ENCODE measurements at regions not wholly inside any gene's neighbourhood (a gene's known extent, or its start where the extent isn't known, plus 50 kb on each side); places are given as distances from the start of the nearest gene placed in this dataset.

DNA sequence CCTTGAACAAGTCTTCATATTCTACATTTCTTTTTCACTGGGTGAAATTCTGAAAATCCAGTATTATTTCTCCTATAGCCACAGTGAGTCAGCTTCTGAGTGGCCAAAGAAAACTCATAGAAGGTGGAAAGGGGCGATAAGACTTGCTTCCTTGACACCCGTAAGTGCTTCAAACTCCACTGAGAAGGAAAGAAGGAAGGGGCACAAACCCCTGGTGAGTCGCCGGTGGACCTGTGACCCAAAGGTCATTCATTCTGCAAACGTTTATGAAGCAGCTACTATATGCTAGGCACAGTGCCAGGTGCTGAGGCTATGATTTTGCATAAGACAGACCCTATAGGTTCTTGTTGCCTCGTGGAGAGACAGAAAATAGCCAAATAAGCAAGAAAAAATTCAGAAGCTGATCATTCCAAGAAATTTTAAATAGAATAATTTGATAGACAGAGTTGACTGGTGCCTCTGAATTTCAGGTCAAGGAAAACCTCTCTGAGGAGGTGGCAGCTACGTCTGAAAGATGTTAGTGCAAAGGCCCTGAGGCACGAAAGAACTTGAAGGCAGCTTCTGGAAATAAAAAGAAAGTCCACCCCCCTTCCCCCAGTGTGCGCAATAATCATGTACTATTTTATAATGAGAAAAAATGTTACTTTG is 118.2 kb downstream of the CD24 start:
- no peak for ATAC-seq (ENCODE audit: low read depth in 2 of 2)
- peaks cover 0 to 8% (median 0%) of the 10 kb centered on the region in 3 donors for H3K4me1 Mint-ChIP-seq
- H3K36me3 Mint-ChIP-seq = peaks cover 11 to 27% of the 10 kb centered on the region in 2 donors
- peaks cover 10 to 32% (median 20%) of the 10 kb centered on the region in 7 donors for H3K9me3 Mint-ChIP-seq
- H3K27ac Mint-ChIP-seq = no peak overlapping the region
- DNase-seq = no peak
- H3K27me3 Mint-ChIP-seq = peaks cover 0 to 3% (median 0%) of the 10 kb centered on the region in 3 donors
- no peak overlapping the region for H3K4me3 Mint-ChIP-seq

DNA sequence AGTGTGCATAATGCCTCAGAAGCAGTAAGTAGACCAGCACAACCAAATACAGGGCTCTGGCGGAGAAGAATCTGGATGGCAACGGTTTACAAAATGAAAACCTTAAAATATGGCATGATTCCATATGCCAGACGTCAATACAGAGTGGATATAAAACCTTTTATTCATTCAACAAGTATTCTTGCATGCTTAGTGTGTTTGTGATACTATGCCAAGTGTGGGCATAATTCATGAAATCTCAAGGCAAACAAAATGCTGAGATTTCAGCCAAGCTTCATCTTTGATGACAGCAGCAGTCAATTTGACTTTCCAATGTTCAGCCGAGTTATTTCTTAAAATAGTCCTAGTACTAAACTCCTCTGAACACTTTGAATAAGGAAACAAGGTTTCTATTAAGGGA is 119.4 kb downstream of the CD24 start:
- Mint-ChIP-seq H3K4me3 (no peak overlapping the region), H3K27me3 (peaks cover 0 to 3% (median 0%) of the 10 kb centered on the region in 3 donors), H3K9me3 (peaks cover 2 to 22% (median 11%) of the 10 kb centered on the region in 7 donors), H3K4me1 (peaks cover 0 to 11% (median under 1%) of the 10 kb centered on the region in 3 donors), H3K36me3 (peaks cover 7 to 18% of the 10 kb centered on the region in 2 donors), H3K27ac (no peak overlapping the region)
- no peak for DNase-seq
- ATAC-seq (ENCODE audit: low read depth in 2 of 2) = no peak

DNA sequence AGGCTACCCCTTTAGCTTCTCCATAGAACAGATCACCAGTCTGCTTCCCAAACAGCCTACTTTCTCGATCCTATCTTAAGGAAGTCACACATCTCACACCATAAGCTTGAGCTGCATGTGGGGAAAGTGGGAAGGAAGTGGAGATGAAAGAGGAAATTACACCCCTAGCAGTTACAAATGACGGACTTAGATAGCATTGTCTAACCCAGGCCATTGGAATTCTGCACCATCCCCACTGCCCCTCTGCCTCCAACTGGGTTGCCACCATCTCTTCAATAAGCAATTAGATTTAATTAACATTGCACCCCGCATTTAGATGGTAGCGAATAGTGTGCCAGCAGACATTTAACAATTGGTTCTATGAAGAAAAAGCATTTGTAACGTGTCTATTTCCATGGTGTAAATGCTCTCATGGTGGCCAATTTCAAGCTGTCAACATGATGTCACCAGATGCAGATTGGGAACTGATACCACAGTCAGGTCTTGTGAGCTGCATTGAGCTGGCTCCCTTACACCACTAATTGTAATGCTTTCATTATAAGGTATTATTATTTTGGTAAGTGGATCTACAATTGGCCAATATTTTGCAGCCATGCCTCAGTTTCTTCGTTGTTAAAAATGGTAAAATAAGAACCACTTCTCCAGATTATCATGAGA is 124.7 kb downstream of the CD24 start:
- ATAC-seq (ENCODE audit: low read depth in 2 of 2) (peak; percentile 64 to 73), DNase-seq (no peak)
- Mint-ChIP-seq H3K4me3 (peak overlapping the region in 2 of 8 donors; percentile 29 to 54), H3K4me1 (peaks cover 37 to 49% (median 43%) of the 10 kb centered on the region in 3 donors), H3K36me3 (peaks cover 7% of the 10 kb centered on the region in 2 donors), H3K27me3 (peaks cover 0 to 2% (median 0%) of the 10 kb centered on the region in 3 donors), H3K9me3 (peaks cover 2 to 13% (median 9%) of the 10 kb centered on the region in 7 donors), H3K27ac (peak overlapping the region in 5 of 6 donors; percentile 1 to 82 (median 63))

DNA sequence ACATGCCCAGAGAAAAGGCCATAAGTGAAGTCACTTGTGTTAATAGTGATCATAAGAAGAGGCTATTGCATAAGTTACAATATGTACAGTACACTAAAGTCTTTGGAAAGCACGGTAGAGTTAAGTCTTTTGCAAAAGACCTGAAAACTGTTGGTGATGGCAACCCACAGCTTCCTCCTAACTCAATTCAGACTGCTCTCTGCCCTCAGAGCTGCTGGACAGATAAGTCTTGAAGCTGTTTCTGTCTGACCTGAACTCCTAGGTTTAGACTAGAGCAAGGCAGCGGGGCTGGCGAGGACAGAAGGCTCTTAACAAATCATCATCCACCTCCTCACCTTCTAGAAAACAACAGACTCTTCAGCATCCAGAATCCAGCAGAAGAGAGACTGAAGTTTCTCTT is 125.4 kb downstream of the CD24 start:
- Mint-ChIP-seq H3K4me3 (no peak overlapping the region), H3K4me1 (peaks cover 38 to 55% (median 45%) of the 10 kb centered on the region in 3 donors), H3K36me3 (peaks cover 7% of the 10 kb centered on the region in 2 donors), H3K27ac (peak overlapping the region in 2 of 6 donors; percentile 72 to 82), H3K27me3 (no peaks in the 10 kb centered on the region), H3K9me3 (peaks cover 2 to 13% (median 9%) of the 10 kb centered on the region in 7 donors)
- ATAC-seq (ENCODE audit: low read depth in 2 of 2) = no peak
- no peak for DNase-seq

DNA sequence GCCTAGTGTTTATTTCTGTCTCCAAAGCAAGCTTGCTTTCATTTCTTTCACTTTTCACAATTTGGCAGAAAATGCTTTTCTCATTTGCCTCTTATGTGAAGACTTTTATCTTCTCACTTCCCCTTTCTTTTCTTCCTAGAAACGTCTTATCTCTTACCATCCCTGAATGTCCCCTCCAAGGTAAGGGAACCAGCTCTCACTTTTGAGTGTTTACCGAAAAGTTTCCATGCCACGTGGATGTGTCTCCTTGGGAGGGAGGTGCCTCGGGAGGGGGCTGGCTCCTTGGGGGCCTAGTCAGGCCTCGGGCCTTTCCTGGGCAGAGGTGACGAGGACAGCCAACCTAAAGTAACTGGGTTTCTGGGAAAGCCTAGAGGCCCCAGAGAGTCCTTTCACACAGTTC is 127.4 kb downstream of the CD24 start:
- H3K27me3 Mint-ChIP-seq = no peaks in the 10 kb centered on the region

DNA sequence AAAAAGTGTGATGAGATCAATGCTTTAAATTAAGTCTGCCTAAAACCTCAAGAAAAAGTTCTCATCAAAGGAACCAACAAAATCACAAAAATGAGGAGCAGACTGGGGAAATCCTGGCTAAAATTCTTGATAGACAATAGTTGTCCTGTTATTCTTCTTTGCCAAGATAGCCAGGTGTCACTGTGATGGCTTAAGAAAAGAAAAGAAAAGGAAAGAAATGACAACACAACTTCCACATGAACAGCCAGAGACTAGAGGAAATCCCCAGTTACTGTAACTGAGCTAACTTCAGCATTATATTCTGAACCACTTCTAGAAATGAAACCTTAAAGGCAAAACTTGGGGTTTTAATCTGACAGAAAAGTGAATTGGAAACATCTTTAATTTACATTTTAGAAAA is 129.6 kb downstream of the CD24 start:
- Mint-ChIP-seq H3K36me3 (no peaks in the 10 kb centered on the region), H3K4me3 (peak overlapping the region in 4 of 8 donors; percentile 0 to 78 (median 50)), H3K27ac (peak overlapping the region in 4 of 6 donors; percentile 48 to 72 (median 58)), H3K9me3 (no peaks in the 10 kb centered on the region), H3K27me3 (no peaks in the 10 kb centered on the region), H3K4me1 (peaks cover 37 to 55% (median 41%) of the 10 kb centered on the region in 3 donors)
- ATAC-seq (ENCODE audit: low read depth in 2 of 2) (peak; percentile 75 to 76), DNase-seq (no peak)

More for the DNA sequence above, 127.4 kb downstream of the CD24 start:
- no peak for DNase-seq
- Mint-ChIP-seq H3K4me3 (peak overlapping the region in 7 of 8 donors; percentile 40 to 82 (median 64)), H3K36me3 (peaks cover 2 to 3% of the 10 kb centered on the region in 2 donors), H3K9me3 (peaks cover 0 to 4% (median 3%) of the 10 kb centered on the region in 7 donors), H3K27ac (peak overlapping the region; percentile 1 to 90 (median 56)), H3K4me1 (peaks cover 38 to 55% (median 45%) of the 10 kb centered on the region in 3 donors)
- ATAC-seq (ENCODE audit: low read depth in 2 of 2) = peak; percentile 43 to 48

DNA sequence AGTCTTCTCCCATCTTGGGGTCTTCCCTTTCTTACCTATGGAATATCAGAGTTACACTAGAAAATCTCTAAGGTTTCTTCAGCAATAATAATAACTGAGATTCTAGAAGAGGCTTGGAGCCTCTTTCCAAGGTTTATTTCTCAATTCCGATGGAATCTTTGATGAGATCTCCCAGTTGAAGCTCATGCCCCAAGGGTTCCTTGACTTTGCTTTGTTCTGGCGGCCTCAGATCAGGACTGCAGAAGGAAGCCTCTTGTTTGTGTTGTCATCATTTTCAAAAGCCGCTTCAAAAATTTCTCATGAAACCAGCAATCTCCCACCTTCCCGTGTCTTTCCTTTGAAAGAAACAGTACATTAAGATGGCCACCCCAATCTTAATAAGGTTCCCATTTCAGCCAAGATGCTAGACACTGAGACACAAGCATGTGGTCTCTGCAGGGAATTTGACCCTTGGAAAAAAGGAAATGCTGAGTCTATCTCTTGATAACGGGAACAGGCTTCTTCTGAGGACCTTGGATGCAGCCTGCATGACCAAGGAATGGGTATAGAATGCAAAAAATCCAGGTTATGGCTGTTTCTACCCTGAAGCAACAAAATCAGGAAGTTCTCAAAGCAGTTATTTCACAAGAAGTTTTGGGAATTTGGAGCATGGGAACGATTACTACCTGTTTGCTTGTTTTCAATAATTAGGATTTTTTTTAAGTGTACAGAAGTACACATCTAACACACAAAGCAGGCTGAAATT is 141.6 kb downstream of the CD24 start:
- H3K9me3 Mint-ChIP-seq = peaks cover 0 to 10% (median 2%) of the 10 kb centered on the region in 7 donors
- no peaks in the 10 kb centered on the region for H3K27me3 Mint-ChIP-seq
- H3K4me3 Mint-ChIP-seq = no peak overlapping the region
- H3K4me1 Mint-ChIP-seq = peaks cover 2 to 5% (median 3%) of the 10 kb centered on the region in 3 donors
- H3K27ac Mint-ChIP-seq = no peak overlapping the region
- DNase-seq (no peak), ATAC-seq (ENCODE audit: low read depth in 2 of 2) (no peak)
- H3K36me3 Mint-ChIP-seq = peaks cover 0 to 9% of the 10 kb centered on the region in 2 donors

DNA sequence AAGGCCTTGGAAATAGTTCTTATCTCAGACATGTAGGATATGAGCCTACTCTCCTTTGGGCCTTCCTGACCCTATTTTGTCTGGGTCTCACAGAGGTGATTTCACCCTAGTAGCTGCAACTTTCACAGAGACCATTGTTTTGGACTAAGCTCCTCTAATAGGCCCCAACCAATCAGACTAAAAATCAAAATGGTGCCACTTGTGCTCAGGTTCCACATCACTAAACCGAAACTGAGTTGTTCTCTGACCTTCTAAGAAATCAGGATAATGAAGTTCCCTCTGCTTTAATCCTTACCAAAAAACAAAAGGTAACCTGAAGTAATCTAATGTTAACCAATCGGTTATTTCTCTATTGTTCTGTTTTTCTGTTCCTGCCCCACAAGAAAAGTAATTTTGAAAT is 143.6 kb downstream of the CD24 start:
- Mint-ChIP-seq H3K27ac (peak overlapping the region in 1 of 6 donors; percentile 8), H3K27me3 (no peaks in the 10 kb centered on the region), H3K9me3 (peaks cover 2 to 13% (median 4%) of the 10 kb centered on the region in 7 donors), H3K4me3 (no peak overlapping the region), H3K4me1 (peaks cover 4 to 11% (median 8%) of the 10 kb centered on the region in 3 donors), H3K36me3 (peaks cover 0 to 12% of the 10 kb centered on the region in 2 donors)
- DNase-seq (no peak), ATAC-seq (ENCODE audit: low read depth in 2 of 2) (no peak)

DNA sequence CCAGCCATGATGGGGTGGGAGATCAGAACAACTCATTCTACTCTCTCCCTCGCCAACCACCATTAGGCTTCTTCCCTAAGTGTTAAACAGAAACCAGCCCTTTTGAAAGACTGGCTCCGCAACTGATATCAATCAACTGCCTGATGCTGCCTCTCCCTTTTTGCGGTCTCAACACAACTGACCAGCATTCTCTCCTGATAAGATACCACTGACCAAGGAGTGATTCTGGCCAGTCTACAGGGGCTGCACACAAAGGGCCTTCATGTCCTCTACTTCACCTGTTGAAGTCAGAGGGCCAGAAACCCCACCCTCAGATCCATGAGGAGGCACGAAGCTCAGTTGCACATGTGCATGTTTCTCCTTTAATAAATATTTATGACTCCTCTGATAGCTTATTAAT is 145.1 kb downstream of the CD24 start:
- Mint-ChIP-seq H3K27ac (no peak overlapping the region), H3K9me3 (peaks cover 2 to 13% (median 4%) of the 10 kb centered on the region in 7 donors), H3K4me1 (peaks cover 4 to 11% (median 8%) of the 10 kb centered on the region in 3 donors), H3K36me3 (peaks cover 0 to 12% of the 10 kb centered on the region in 2 donors), H3K4me3 (no peak overlapping the region), H3K27me3 (no peaks in the 10 kb centered on the region)
- no peak for ATAC-seq (ENCODE audit: low read depth in 2 of 2)
- no peak for DNase-seq

DNA sequence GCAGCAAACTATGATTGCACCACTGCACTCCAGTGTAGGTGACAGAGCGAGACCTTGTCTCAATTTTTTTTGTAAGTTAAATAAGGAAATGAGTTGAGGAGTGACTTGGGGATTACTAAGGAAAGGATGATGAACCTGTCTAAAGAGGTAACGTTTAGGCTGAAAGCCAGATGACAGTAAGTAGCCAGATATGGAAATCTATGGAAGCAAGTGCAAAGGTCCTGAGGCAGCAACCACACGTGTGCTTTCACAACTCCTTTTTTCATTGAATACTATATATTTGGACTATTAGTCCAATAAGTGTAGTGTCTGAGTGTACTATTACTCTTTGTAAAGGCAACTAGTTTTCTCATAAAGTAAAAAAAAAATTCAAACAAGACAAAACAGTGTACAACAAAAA is 147.4 kb downstream of the CD24 start:
- no peak for ATAC-seq (ENCODE audit: low read depth in 2 of 2)
- Mint-ChIP-seq H3K27me3 (no peaks in the 10 kb centered on the region), H3K36me3 (peaks cover 0 to 12% of the 10 kb centered on the region in 2 donors)

DNA sequence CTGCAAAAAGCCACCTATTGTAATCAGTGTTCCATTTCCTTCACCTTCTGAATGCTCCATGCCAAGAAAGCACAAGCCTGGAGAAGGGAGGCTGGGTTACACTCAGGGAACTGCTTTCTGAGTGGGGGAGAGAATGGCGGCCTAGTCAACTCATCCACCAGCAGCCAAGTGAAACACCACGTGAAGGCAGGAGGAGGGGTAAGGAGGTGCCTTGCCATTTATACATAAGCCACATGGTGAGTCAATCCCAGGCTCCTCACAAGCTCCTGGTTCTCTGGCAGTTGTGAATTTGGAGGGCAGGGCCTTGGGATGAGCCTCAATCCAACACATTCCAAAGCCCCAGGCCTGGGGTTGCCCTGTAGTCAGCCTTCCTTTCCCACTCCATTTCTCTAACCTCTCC is 149.4 kb downstream of the CD24 start:
- peaks cover 6 to 23% (median 8%) of the 10 kb centered on the region in 3 donors for H3K4me1 Mint-ChIP-seq
- H3K27ac Mint-ChIP-seq = no peak overlapping the region
- H3K4me3 Mint-ChIP-seq = no peak overlapping the region
- no peaks in the 10 kb centered on the region for H3K27me3 Mint-ChIP-seq
- H3K36me3 Mint-ChIP-seq = peaks cover 0 to 12% of the 10 kb centered on the region in 2 donors
- ATAC-seq (ENCODE audit: low read depth in 2 of 2) = no peak
- H3K9me3 Mint-ChIP-seq = peaks cover 2 to 13% (median 4%) of the 10 kb centered on the region in 7 donors
- no peak for DNase-seq

More for the DNA sequence above, 147.4 kb downstream of the CD24 start:
- Mint-ChIP-seq H3K4me3 (no peak overlapping the region), H3K27ac (no peak overlapping the region), H3K9me3 (peaks cover 2 to 13% (median 4%) of the 10 kb centered on the region in 7 donors), H3K4me1 (peaks cover 2 to 11% (median 8%) of the 10 kb centered on the region in 3 donors)
- DNase-seq = no peak

DNA sequence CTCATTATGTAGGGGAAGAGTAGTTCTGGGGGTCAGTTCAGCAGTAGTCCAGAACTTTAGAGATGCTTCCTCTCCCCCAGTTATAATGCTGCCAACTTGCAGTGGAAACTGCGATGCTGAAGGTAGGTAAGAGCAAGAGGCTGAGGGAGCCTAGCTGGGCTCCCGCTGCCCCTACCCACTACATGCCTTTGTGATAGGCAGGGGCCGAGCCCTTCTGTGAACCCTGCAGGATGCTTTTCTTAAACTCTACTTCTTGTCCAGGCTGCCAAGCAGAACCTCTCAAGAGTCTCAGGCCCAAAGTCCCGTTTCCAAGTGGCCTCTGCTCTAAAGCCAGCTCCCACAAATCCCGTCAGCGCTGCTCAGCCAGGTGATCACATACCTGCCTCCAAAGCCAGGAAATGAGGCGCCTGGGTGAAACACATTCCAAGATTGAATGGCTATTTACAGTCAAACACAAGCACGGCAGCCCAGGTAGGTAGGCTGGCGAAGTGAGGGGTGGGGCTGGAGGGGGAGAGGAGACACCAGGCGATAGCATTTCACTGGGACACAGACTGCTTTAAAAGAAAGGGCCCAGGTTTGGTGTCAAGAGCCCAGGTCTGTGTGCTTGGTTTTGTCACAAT is 150.7 kb downstream of the CD24 start:
- H3K27ac Mint-ChIP-seq = peak overlapping the region in 1 of 6 donors; percentile 54
- DNase-seq (no peak), ATAC-seq (ENCODE audit: low read depth in 2 of 2) (no peak)
- no peaks in the 10 kb centered on the region for H3K27me3 Mint-ChIP-seq
- peaks cover 0 to 12% of the 10 kb centered on the region in 2 donors for H3K36me3 Mint-ChIP-seq
- no peak overlapping the region for H3K4me3 Mint-ChIP-seq
- H3K9me3 Mint-ChIP-seq = peaks cover 0 to 5% (median 3%) of the 10 kb centered on the region in 7 donors
- peaks cover 6 to 18% (median 8%) of the 10 kb centered on the region in 3 donors for H3K4me1 Mint-ChIP-seq

DNA sequence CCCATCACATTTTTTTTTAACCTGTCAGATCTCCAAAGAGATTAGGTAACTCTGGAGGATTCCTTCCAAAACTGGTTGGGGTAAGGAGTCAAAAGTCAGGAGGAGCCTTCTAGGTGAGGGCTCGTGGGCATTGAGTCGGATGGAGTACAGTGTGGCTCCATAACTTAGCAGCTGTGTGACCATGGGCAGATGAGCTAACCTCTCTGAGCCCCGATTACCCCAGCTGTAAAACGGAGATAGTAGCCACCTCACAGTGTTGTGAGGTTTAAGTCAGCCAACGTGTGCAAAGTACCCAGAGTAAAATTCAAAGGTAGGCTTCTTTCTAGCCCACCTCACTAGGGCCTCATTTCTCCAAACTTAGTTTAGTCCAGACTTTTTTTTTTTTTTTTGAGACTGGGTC is 151.5 kb downstream of the CD24 start:
- DNase-seq (no peak), ATAC-seq (ENCODE audit: low read depth in 2 of 2) (no peak)
- peaks cover 6 to 18% (median 8%) of the 10 kb centered on the region in 3 donors for H3K4me1 Mint-ChIP-seq
- no peak overlapping the region for H3K27ac Mint-ChIP-seq
- H3K36me3 Mint-ChIP-seq = peaks cover 0 to 4% of the 10 kb centered on the region in 2 donors
- H3K9me3 Mint-ChIP-seq = peaks cover 0 to 4% (median 2%) of the 10 kb centered on the region in 7 donors
- H3K4me3 Mint-ChIP-seq = no peak overlapping the region
- H3K27me3 Mint-ChIP-seq = no peaks in the 10 kb centered on the region

Data from naive B cell (primary cell).